IMR-90 (cell line): ENCODE measurements at regions not wholly inside any gene's neighbourhood (a gene's known extent, or its start where the extent isn't known, plus 50 kb on each side); places are given as distances from the start of the nearest gene placed in this dataset.

ENCODE experiments used
- ATAC-seq: fragments of 200-7000 bp; cut with Tn5 transposase; 2 replicates; pipeline ENCODE4 v1.9.1; 2020; ENCODE audit warnings: low read depth, mild to moderate bottlenecking, moderate library complexity
- BruUV-seq: library from RNA; stranded (reverse); fragments of 400-500 nt; replicated peaks from 2 replicates; lab custom pipeline; 2021; lab: Mats Ljungman, UMichigan
- CTCF ChIA-PET: fragments of 300-600 bp; formaldehyde crosslinking; extraction: SDS; loops from one replicate; lab custom pipeline; 2021; ENCODE audit warnings: antibody characterized with exemption; lab: Yijun Ruan, JAX
- POLR2A ChIA-PET: fragments of 300-600 bp; sonication (Branson Sonifier 250); formaldehyde crosslinking; loops from one replicate; lab custom pipeline; 2022; ENCODE audit warnings: antibody characterized with exemption; ENCODE audit not compliant: unreplicated experiment; lab: Charles Lee
- DNase-seq: peaks from one replicate; pipeline ENCODE4 v3.0.0; 2013
- H2AFZ ChIP-seq: replicated peaks from 2 replicates; pipeline ENCODE3; 2013; ENCODE audit warnings: low read length, mild to moderate bottlenecking; ENCODE audit not compliant: poor library complexity
- H2AK5ac ChIP-seq: 2 replicates; pipeline ENCODE4 v1.6.1; 2013; ENCODE audit warnings: low read depth, low read length, inconsistent platforms
- H2AK9ac ChIP-seq: replicated peaks from 2 replicates; pipeline ENCODE3; 2013; ENCODE audit warnings: mild to moderate bottlenecking, low read depth, low read length, moderate library complexity; ENCODE audit not compliant: poor library complexity
- H2BK120ac ChIP-seq: 2 replicates; pipeline ENCODE4 v1.6.1; 2013; ENCODE audit warnings: low read depth, low read length, inconsistent platforms
- H2BK15ac ChIP-seq: 3 replicates; pipeline ENCODE4 v1.6.1; 2013; ENCODE audit warnings: low read depth, low read length, inconsistent platforms
- H2BK20ac ChIP-seq: 2 replicates; pipeline ENCODE4 v1.6.1; 2013; ENCODE audit warnings: low read depth, mild to moderate bottlenecking, inconsistent platforms, low read length, moderate library complexity
- H2BK5ac ChIP-seq: 2 replicates; pipeline ENCODE4 v1.6.1; 2013; ENCODE audit warnings: mild to moderate bottlenecking, low read depth, low read length, inconsistent platforms; ENCODE audit not compliant: poor library complexity, severe bottlenecking
- H3K14ac ChIP-seq: replicated peaks from 2 replicates; pipeline ENCODE4 v1.6.1; 2013; ENCODE audit warnings: low read depth, low read length, inconsistent platforms
- H3K18ac ChIP-seq: 2 replicates; pipeline ENCODE4 v1.6.1; 2013; ENCODE audit warnings: low read depth, low read length, control low read depth
- H3K23ac ChIP-seq: 2 replicates; pipeline ENCODE4 v1.6.1; 2013; ENCODE audit warnings: low read depth, low read length, inconsistent platforms
- H3K27ac ChIP-seq: 2 replicates; pipeline ENCODE4 v1.5.1; 2013; ENCODE audit warnings: mild to moderate bottlenecking, control low read depth, low read length; ENCODE audit not compliant: insufficient read depth
- H3K27me3 ChIP-seq: 2 replicates; pipeline ENCODE4 v1.6.1; 2013; ENCODE audit warnings: low read length; ENCODE audit not compliant: control insufficient read depth, insufficient read depth
- H3K36me3 ChIP-seq: 2 replicates; pipeline ENCODE4 v1.6.1; 2013; ENCODE audit warnings: low read length, mixed read lengths; ENCODE audit not compliant: control insufficient read depth, insufficient read depth
- H3K4ac ChIP-seq: 2 replicates; pipeline ENCODE4 v1.6.1; 2013; ENCODE audit warnings: low read depth, low read length, inconsistent platforms
- H3K4me1 ChIP-seq: 2 replicates; pipeline ENCODE4 v1.6.1; 2013; ENCODE audit warnings: low read length, mixed read lengths; ENCODE audit not compliant: control insufficient read depth, insufficient read depth
- H3K4me2 ChIP-seq: 2 replicates; pipeline ENCODE4 v1.6.1; 2013; ENCODE audit warnings: low read depth, mild to moderate bottlenecking, control low read depth, low read length, moderate library complexity
- H3K4me3 ChIP-seq: 2 replicates; pipeline ENCODE4 v1.5.1; 2013; ENCODE audit warnings: low read depth, mild to moderate bottlenecking, control low read depth, low read length, moderate library complexity; ENCODE audit not compliant: insufficient read depth
- H3K56ac ChIP-seq: 2 replicates; pipeline ENCODE4 v1.6.1; 2013; ENCODE audit warnings: low read length, inconsistent platforms; ENCODE audit not compliant: insufficient read depth; ENCODE audit errors: extremely low read depth
- H3K79me1 ChIP-seq, 2 experiments: 2 replicates each; pipeline ENCODE4 v1.6.1; 2013; ENCODE audit warnings: low read length in 2 of 2, inconsistent platforms in 1 of 2, low read depth in 1 of 2
- H3K9ac ChIP-seq: 2 replicates; pipeline ENCODE4 v1.6.1; 2013; ENCODE audit warnings: low read depth, low read length, control low read depth
- H3K9me1 ChIP-seq: 2 replicates; pipeline ENCODE4 v1.6.1; 2013; ENCODE audit warnings: low read length, inconsistent platforms; ENCODE audit not compliant: insufficient read depth
- H3K9me3 ChIP-seq: 2 replicates; pipeline ENCODE4 v1.6.1; 2013; ENCODE audit warnings: low read length; ENCODE audit not compliant: control insufficient read depth, insufficient read depth
- H4K20me1 ChIP-seq: 2 replicates; pipeline ENCODE4 v1.6.1; 2013; ENCODE audit warnings: low read length, inconsistent platforms; ENCODE audit not compliant: insufficient read depth
- H4K5ac ChIP-seq: 2 replicates; pipeline ENCODE4 v1.6.1; 2013; ENCODE audit warnings: mild to moderate bottlenecking, low read depth, low read length, control low read depth
- H4K8ac ChIP-seq, 2 experiments: 2 replicates each; pipeline ENCODE4 v1.6.1; 2013; ENCODE audit warnings: low read depth in 2 of 2, low read length in 2 of 2, control low read depth in 1 of 2, inconsistent platforms in 1 of 2
- H4K91ac ChIP-seq: 2 replicates; pipeline ENCODE4 v1.6.1; 2013; ENCODE audit warnings: low read depth, low read length, inconsistent platforms; ENCODE audit not compliant: insufficient read depth
- BHLHE40 ChIP-seq: fragments of 150-350 bp; IDR thresholded peaks from 2 replicates; pipeline ENCODE4 v1.6.1; 2016; ENCODE audit warnings: mild to moderate bottlenecking, low read depth, low read length
- CEBPB ChIP-seq: IDR thresholded peaks from 2 replicates; pipeline ENCODE4 v1.6.1; 2012; ENCODE audit warnings: low read depth, low read length, improper control_type of control experiment
- WGBS, 2 experiments: methylation state at CpG; one replicate each; pipeline versions ENCODE4 v1.1.5 to v1.1.7; 2013; ENCODE audit warnings: missing lambda C conversion rate in 2 of 2; ENCODE audit not compliant: insufficient read length in 1 of 2; ENCODE audit errors: extremely low coverage in 2 of 2; 5-methylcytosine and 5-hydroxymethylcytosine counted together
- dilution Hi-C: fragments of 300-500 bp; cut with HindIII; formaldehyde crosslinking; loops from one replicate; pipeline ENCODE4 v1.14.3; 2018; ENCODE audit warnings: low sequenced_read_pairs; ENCODE audit not compliant: unreplicated experiment
- in situ Hi-C: fragments of 300-500 bp; cut with MboI; formaldehyde crosslinking; loops from 3 replicates; pipeline ENCODE4 v1.14.3; 2019; ENCODE audit warnings: low sequenced_read_pairs, inconsistent platforms, mixed read lengths
- intact Hi-C: fragments of 100-400 bp; cut with micrococcal nuclease; formaldehyde crosslinking; loops from 2 replicates; pipeline ENCODE4 v1.10.0; 2022

DNA sequence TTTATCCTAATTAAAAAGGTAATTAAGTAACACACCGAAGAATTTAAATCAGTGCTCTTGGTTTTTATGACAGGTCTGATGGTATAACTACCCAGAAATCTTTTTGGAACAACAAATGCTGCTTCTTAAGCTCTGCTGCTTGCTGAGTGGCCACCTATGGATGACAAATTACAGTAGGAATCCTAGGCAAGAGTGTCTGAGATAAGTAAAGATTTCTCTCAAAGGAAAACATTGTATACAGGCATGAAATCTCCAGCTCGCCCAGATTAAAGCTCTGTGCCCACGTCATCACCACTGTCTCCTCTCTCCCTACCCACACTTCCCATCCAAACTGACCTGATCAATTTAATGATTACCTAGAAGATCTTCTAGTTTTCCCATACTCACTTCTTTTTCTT, 1083.0 kb upstream of the MAP3K7 start:
- H3K9me3 ChIP-seq, result no peaks in the 10 kb centered on the region
- no TSS peak for BruUV-seq
- no CpG with 5 or more reads among the region's 3 CpGs for WGBS, 2 experiments
- H2AK5ac ChIP-seq, result no peak overlapping the region
- intact Hi-C loops, result loop anchor here (10.0 kb wide), 1 partner anchor 335 kb away; no protein-coding TSS in a partner anchor
- in situ Hi-C loops, result no loop called here
- dilution Hi-C loops, result no loop called here
- TF ChIP-seq CEBPB (no peak), BHLHE40 (no peak)
- H3K23ac ChIP-seq, result no peak overlapping the region
- H3K14ac ChIP-seq, result 0 out of 2 replicates have a peak overlapping the region, but pooled peaks have one; percentile 32
- H2AK9ac ChIP-seq, result no peak overlapping the region
- POLR2A ChIA-PET, result no interaction called here
- peak overlapping the region; percentile 60; the same call in 1 of the 2 replicates for H2BK120ac ChIP-seq
- no peak for DNase-seq
- H2AFZ ChIP-seq, result no peak overlapping the region
- H3K56ac ChIP-seq, result no peak overlapping the region
- no peak overlapping the region for H2BK5ac ChIP-seq
- H3K36me3 ChIP-seq, result no peaks in the 10 kb centered on the region
- no peak overlapping the region for H3K27ac ChIP-seq
- H3K4me2 ChIP-seq, result no peak overlapping the region
- CTCF ChIA-PET, result interaction anchor here (0.6 kb wide), 1 partner anchor 12 kb away, joined by 3 read pairs; no protein-coding TSS in a partner anchor
- H3K27me3 ChIP-seq, result no peaks in the 10 kb centered on the region
- H3K4me3 ChIP-seq, result no peak overlapping the region
- no peak overlapping the region; the same call in 1 of the 2 replicates for H4K91ac ChIP-seq
- no peak overlapping the region for H2BK20ac ChIP-seq
- H3K9me1 ChIP-seq, result no peaks in the 10 kb centered on the region; the same call in 1 of the 2 replicates
- H4K20me1 ChIP-seq, result no peaks in the 10 kb centered on the region
- no peak overlapping the region for H4K8ac ChIP-seq
- H4K5ac ChIP-seq, result no peak overlapping the region
- H3K4ac ChIP-seq, result no peak overlapping the region
- ATAC-seq, result peak; percentile 35
- no peak overlapping the region for H3K9ac ChIP-seq
- no peak overlapping the region for H2BK15ac ChIP-seq
- H3K4me1 ChIP-seq, result no peaks in the 10 kb centered on the region
- H3K79me1 ChIP-seq, result no peaks in the 10 kb centered on the region
- no peak overlapping the region for H3K18ac ChIP-seq
